Activated CD8-positive, alpha-beta memory T cell treated with anti-CD3 and anti-CD28 coated beads for 36 hours (primary cell): ENCODE measurements at regions not wholly inside any gene's neighbourhood (a gene's known extent, or its start where the extent isn't known, plus 50 kb on each side); places are given as distances from the start of the nearest gene placed in this dataset.
"Not testable (repeated sequence)": the region's sequence is repeated elsewhere in the genome, so short reads cannot be mapped to it uniquely, and the experiment has no call there.

Experiments
- CTCF ChIA-PET: fragments of 350-600 bp; sonication (Branson Sonifier 250); formaldehyde crosslinking; loops from one replicate; lab custom pipeline; 2021; ENCODE audit warnings: antibody characterized with exemption; lab: Charles Lee
- POLR2A ChIA-PET: fragments of 350-600 bp; sonication (Branson Sonifier 250); formaldehyde crosslinking; loops from one replicate; lab custom pipeline; 2021; ENCODE audit warnings: antibody characterized with exemption; lab: Charles Lee

DNA sequence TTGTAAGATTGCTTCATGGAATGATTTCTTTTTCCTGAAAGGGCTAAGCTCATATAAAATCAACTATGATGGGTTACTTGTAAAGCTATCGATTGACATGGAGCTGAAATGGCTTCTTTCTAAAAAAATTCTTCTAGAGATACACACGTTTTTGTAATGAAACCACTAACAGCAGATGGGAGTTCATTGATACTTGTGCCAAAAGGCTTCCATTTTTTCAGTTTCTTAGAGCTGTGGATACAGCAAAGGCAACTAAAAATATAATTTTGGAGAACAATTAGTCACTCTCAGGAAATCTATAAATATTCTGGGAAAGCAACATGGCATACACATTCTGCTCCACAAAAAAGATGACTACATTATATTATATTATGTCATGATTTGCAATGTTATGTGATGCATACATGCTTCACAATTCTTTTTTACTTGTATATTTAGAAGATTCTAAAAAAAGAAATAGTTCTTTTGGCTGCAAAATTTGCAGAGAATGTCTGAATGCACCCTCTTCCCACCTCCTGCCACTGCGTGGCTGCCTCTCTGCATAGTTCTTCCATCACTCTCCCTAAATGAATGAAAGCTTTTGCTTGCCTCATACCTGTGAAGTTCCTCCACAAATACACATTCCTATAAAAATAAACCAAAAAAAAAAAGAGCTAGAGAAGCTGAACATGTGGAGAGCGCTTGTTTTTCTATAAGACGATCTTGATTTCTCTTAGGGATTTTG, 802.5 kb downstream of the EFNB2 start:
- ChIA-PET CTCF (no interaction called here), POLR2A (no interaction called here)

DNA sequence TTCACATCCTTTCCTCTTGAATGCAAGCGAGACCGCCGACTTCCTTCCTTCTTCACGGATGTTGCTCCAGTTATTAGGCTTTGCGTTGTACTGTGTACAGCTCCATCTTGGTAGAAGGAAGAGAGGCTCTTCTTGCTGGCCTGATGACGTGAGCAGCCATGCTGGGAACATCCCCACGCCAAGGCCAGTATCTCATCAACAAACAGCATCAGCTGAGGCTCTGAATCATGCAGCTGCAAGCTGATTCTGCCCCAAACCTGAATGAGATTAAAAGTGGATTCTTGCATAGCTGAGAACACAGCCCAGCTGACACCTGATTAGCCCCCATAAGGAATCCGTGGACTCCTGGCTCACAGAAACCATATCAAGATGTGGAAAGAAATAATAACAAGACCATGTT, 809.6 kb downstream of the EFNB2 start:
- ChIA-PET CTCF (no interaction called here), POLR2A (no interaction called here)

DNA sequence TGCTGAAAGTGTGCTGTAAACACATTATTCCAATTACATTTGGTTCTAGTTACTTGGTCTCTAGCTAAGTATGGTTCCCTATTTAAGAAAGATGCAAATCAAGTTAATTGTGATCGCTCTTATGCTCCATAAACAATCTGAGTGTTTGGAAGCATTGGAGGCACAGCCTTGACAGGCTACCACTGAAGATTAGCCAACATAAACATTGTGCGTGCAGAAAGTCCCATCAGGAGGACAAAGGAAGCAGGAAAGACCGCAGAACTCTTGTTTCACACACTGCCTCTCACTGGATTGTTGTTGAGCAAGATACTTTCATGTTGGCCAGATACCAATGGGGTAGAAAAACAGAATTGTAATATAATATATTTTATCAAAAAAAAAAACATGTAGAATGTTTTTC, 814.4 kb downstream of the EFNB2 start:
- CTCF ChIA-PET = no interaction called here

DNA sequence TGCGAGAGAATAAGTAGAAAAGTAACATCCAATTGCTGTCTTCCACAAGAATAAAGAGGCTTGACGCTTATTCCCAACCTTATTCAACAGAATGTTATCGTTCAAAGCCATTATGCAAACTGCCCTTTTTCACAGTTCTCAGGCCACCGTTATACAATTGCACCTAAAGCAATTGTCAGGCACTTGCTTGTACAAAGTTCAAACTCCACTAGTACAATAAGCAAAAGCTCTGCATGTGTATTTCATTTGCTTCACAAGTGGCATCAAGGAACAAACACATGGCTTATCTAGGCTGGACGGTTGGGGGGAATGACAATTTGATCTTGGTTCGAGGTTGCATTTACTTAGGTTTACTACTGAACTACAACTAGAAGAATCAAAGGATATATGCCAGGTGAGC, 815.6 kb downstream of the EFNB2 start:
- POLR2A ChIA-PET = no interaction called here

More for the DNA sequence above, 814.4 kb downstream of the EFNB2 start:
- POLR2A ChIA-PET = no interaction called here

DNA sequence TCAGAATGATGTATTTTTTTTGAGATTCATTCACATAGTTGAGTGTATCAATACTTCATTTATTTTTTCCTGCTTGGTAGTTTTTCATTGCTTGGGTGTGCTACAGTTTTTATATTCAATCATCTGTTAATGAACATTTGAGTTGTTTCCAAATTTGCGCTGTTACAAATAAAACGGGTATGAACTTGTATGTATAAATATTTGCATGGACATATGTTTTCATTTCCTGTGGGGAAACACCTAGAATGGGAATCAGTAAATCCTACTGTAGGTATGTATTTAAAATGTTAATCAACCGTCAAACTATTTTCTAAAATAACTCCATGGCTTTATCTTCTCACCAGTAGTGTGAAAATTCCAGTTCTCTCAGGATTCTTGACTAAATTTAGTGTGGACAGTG, 826.3 kb downstream of the EFNB2 start:
- ChIA-PET CTCF (no interaction called here), POLR2A (no interaction called here)

More for the DNA sequence above, 815.6 kb downstream of the EFNB2 start:
- CTCF ChIA-PET = no interaction called here

DNA sequence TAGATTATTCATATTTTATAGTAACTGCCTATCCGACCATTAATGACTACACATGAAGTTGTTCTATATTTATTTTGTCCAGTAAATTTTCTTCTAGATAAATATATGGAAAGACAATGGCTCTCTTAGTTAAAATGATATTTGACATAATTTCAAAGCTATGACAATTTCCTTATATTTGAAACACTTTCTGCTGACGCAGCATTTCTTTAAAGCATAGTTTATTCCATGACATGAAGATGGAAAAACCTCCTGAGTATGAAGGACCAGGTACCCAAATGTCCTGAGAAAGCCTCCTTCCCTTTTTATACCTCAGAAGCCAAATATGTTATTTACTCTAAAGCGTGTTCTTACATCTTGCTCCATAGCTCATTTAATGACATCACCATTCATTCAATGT, 831.6 kb downstream of the EFNB2 start:
- ChIA-PET CTCF (no interaction called here), POLR2A (no interaction called here)

DNA sequence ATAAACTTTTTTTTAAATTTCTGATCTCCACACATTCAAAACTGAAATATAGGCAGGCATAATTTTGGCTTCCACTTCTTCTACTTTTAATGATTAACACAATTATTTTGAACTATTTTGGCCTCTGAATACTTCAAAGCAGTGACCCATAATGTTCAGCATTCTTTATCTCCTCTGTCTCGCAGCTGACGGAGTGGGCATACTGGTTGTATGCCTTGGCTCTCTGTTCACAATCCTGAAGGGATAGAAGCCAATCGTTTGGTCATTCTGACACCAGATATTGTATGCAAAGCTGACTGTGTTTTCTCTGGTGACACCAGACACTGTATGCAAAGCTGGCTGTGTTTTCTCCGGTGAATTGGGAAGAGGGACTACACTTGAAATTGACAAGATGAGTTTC, 833.0 kb downstream of the EFNB2 start:
- CTCF ChIA-PET = no interaction called here
- POLR2A ChIA-PET = no interaction called here

DNA sequence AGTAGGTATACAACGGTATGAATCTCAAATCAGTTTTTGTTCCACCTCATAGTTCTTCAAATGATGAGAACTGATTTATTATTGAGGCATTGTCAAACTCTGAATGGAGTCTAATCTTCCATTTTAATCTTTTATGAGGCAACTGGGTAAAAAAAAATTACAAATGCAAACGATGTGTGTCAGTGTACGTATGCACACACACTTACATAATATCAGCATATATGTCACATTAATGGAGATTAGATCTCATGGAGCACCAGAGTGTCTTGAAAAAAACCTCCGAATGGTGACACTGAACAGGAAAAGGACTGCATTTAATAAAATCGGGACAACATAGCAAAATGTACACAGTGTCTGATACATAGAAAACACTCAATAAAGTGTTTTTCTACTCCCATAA, 842.7 kb downstream of the EFNB2 start:
- CTCF ChIA-PET = no interaction called here
- POLR2A ChIA-PET = no interaction called here

DNA sequence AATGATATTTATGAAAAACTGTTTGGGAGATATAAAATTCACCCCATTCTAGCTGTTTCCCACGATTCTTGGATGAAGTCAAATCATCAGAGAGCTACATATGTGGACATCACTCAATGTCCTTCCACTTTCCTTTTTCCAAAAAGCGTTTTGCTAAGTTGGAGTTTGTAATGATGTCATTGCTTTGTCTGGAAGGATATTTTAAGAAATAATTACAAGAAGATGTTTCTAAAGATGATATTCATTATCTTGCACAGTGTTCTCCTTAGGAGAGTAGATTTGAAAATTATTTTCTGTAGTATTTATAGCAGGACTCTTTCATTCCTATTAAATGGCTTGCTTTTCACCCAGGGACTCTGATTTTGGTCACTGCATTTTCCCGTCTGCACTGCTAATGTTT, 851.2 kb downstream of the EFNB2 start:
- CTCF ChIA-PET = no interaction called here
- POLR2A ChIA-PET = no interaction called here

DNA sequence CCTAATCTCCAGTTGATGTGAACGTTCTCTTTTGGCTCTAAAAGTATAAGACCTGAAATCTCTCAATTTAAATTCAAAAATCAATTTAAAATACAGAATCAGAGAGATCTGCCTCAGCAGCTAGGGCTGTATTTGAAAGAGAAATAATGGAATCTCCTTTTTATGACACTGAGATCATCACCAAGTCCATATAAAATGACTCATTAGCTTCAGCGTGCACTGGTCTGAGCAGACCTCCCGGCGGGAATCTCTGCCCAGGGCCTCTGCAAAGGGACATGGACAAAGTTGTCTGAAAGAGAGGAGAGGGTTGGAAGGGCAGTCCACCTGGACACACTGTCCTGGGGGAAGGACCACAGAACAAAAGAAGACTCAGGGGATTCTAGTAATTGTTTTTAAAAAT, 855.6 kb downstream of the EFNB2 start:
- ChIA-PET POLR2A (no interaction called here), CTCF (no interaction called here)

DNA sequence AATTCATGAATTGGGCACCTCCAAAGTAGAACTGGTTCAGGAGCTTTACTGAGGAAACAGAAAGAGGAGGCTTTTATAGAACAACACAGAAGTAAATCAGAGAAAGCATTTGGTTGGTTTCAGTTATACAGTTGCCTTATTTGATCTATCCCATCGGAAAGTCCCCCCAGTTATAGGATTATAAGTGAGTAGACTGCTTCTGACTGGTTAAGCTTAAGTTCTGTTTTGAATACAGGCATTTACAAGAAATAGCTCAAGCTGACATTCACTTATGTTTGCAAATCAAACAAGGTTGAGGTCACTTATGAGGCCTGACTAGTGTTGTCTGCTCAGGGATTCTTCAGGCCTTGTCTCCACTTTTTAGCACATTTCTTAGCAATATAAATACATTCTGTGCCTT, 857.4 kb downstream of the EFNB2 start:
- ChIA-PET POLR2A (no interaction called here), CTCF (no interaction called here)

DNA sequence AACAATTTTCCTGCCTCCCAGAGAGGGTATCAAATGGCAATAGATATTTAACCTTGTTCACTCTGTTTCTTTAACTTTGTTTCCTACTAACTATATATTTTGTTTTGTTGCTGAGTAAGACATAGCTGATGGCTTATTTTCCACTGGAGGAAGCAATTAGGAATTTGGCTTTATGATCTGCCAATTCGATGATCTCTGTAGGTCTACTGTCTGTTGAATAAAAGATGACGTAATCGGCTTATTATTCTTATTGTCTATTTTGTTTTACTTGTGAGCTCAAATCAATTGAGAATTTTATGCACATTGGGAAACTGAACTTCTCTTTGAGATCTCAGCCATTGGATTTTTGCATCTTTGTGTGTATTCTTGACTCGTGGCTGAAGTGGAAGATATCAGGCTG, 862.6 kb downstream of the EFNB2 start:
- ChIA-PET POLR2A (no interaction called here), CTCF (no interaction called here)

DNA sequence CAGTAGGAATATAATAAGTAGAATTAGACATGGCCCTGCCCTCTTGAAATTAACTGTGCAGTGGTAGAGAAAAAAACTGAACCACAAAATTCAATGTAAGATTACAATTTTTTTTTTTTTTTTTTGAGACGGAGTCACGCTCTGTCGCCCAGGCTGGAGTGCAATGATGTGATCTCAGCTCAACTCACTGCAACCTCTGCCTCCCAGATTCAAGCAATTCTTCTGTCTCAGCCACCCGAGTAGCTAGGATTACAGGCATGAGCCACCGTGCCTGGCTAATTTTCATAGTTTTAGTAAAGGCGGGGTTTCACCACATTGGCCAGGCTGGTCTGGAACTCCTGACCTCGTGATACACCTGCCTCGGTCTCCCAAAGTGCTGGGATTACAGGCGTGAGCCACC, 864.3 kb downstream of the EFNB2 start:
- POLR2A ChIA-PET, CTCF ChIA-PET: not testable (repeated sequence)

DNA sequence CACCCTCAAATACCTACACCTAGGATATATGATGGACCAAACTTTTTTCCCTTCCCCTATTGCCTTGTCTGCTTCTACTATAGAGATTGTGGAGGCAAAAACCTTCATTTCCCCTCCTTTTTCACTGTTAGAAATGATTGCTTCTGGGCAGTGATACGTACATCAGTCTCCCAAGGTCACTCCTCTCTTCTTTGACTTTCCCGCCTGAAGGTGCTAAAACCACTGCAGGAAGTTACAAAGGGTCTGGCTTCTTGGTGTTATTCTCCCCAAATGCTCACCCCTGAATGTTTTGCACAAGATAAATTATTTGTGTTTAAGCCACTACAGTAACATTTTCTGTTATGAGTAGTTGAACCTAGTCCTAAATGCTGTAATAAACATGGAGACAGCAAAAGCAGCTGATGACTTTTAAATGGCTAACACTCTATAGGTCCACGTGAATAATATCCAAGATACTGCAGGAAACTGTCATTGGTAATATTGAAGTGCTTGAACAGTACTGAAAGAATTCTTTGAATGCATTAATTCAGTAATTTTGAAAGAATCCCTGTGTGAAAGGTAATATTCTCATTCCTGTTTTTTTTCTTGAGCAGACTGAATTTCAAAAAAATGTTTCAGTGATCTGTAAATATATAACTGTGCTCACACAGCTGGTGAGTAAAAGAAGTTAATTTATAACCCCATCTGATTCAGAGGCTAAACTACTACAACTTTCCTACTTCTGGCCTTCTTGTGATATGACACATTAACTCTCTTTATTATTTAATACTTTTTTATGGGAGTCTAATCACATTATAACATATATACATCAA, 865.1 kb downstream of the EFNB2 start:
- POLR2A ChIA-PET = no interaction called here
- CTCF ChIA-PET = no interaction called here

DNA sequence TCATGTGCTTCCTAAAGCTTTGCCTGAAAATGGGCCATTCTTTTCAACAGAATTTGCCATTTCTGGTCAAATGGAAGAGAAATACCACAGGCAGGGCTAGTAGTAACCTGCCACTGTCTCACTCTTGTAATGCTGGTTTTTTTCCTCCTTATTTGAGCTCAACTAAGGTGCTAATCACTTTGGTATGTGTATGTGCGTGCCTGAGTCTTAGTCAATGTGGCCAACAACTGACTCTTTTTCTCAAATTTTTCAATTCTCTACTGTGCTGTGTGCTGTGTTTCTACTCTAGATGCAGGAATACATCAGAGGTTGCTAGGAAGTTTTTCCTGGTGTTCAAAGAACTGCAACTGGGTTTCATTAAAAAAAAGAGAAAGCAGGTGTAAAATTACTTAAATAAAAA, 870.2 kb downstream of the EFNB2 start:
- ChIA-PET POLR2A (no interaction called here), CTCF (no interaction called here)

DNA sequence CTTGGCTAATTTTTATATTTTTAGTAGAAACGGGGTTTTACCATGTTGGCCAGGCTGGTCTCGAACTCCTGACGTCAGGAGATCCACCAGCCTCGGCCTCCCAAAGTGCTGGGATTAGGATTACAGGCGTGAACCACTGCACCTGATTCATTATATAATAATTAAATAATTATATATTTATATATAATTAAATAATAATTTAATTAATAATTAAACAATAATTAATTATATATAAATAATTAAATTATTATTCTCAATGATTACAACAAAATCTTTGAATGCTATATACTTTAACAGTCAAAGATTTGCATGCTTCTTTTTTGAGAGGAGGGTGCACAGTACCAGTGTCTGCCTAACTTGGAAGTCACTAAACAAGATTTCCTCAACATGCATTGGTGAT, 872.3 kb downstream of the EFNB2 start:
- CTCF ChIA-PET = no interaction called here
- POLR2A ChIA-PET = no interaction called here

DNA sequence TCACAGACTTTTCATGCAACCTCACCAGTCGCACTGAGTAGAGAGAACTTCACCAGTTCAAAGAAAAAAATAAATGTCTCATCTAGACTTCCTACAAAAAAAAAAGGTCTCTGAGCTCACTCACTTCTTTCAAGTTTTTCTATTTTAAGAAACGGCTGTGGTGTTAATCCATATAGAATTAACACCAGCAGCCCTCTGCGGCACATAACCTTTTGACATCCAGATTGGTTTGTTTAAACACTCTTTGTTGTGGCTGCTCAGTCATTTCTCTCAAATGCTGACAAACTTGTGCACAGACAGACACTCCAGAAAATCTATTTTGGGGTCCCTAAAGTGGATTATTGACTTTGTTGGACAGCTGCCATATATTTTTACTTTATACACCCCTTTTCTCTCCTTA, 874.9 kb downstream of the EFNB2 start:
- ChIA-PET CTCF (no interaction called here), POLR2A (no interaction called here)

DNA sequence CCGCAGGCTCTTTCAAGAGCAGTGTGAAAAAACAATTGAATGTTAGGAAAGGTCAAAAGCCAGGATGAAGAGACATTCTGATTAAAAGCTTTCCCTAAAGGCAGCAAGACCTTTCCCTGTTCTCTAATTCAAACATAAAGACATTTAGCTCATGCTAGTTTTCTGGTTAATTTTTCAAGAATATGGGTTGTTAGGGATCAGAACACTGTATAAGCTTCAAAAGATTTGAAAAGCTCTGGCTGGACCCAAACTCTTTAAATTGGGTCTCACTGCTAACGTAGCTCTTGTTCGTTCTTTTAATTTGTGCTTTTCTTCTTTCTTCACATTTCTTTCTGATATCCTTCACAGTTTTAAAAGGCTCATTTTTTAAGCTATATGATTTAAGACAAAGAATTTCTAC, 877.0 kb downstream of the EFNB2 start:
- CTCF ChIA-PET = no interaction called here
- POLR2A ChIA-PET = interaction anchor here (0.6 kb wide), 1 partner anchor 42 kb away, joined by 3 read pairs; no protein-coding TSS in a partner anchor

DNA sequence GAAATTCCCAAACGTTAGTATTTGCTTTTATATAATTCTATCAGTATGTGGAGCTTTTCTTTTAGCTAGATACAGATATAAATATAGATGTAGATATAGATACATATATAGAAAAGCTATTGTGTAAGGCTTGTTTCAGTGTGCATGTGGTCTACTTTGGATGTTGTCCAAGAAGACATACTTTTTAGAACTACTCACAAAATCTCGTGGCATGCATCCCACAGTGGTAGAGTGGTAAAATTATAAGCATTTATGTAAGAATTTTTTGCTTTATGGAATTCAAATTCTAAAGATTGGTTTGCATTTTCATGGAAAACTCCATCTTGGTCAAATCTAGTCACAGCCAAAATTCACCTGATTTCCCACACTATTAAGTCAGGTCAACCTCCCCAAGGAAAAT, 880.4 kb downstream of the EFNB2 start:
- ChIA-PET POLR2A (no interaction called here), CTCF (no interaction called here)

DNA sequence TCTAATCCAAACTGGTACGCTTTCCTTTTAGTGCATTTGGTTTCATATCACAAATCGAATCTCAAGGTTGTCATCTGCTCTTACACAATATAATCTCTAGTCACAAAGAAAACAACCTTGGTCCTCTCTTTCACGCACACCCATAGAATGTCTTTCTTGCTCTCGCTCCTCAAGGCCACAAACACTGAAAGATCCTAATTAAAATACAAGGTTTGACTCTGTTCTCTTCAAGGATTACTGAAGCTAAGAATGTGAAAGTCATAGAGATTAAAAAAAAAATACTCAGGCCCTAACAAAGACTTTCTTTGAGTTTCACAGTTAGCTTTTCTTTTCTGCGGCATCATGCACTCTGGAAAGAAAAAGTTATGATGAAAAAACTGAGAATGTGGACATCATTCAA, 891.5 kb downstream of the EFNB2 start:
- POLR2A ChIA-PET = no interaction called here
- CTCF ChIA-PET = no interaction called here

DNA sequence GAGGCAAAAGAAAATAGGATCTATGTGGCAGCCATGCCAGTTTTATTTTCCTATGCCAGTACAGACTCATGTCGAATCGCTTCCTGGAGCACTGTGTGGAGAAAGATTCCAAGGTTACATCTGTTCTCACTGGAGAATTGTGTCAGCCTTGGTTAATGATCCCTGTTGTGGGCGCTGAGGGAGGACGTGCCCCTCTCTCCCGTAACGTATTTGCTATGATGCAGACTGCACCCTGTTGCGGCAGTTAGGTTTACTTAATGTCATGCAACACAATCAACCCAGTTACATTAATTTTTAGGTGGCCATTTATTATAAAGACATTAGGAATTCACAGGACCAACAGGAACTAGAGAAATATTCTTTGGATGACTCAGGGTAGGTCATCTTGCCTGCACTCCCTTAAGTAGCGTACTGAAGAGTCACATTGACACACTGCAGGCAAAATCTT, 892.9 kb downstream of the EFNB2 start:
- POLR2A ChIA-PET = no interaction called here
- CTCF ChIA-PET = interaction anchor here (0.7 kb wide), 1 partner anchor 214 kb away, joined by 3 read pairs; no protein-coding TSS in a partner anchor
